H9 (cell line): ENCODE measurements at regions not wholly inside any gene's neighbourhood (a gene's known extent, or its start where the extent isn't known, plus 50 kb on each side); places are given as distances from the start of the nearest gene placed in this dataset.
A peak's percentile ranks its signal among the peaks of the same experiment; 100 is the strongest.
"Not testable (repeated sequence)": the region's sequence is repeated elsewhere in the genome, so short reads cannot be mapped to it uniquely, and the experiment has no call there.

ENCODE experiments used
- DNase-seq: peaks from one replicate; pipeline ENCODE4 v3.0.0-alpha.2; 2017
- H2AFZ ChIP-seq: one replicate; pipeline ENCODE4 v1.6.1; 2013; ENCODE audit warnings: mild to moderate bottlenecking, low read length, control low read depth, moderate library complexity
- H2AK5ac ChIP-seq: 2 replicates; pipeline ENCODE4 v1.6.1; 2013; ENCODE audit warnings: low read length, control low read depth, mixed read lengths; ENCODE audit not compliant: insufficient read length
- H2BK120ac ChIP-seq: one replicate; pipeline ENCODE4 v1.6.1; 2013; ENCODE audit warnings: low read depth, mild to moderate bottlenecking, low read length, control low read depth, inconsistent platforms; ENCODE audit not compliant: poor library complexity, severe bottlenecking
- H2BK12ac ChIP-seq: 2 replicates; pipeline ENCODE4 v1.6.1; 2013; ENCODE audit warnings: low read length, control low read depth, mixed read lengths, low read depth; ENCODE audit not compliant: insufficient read length
- H2BK15ac ChIP-seq: 2 replicates; pipeline ENCODE4 v1.6.1; 2013; ENCODE audit warnings: low read depth, low read length, control low read depth
- H2BK20ac ChIP-seq: one replicate; pipeline ENCODE4 v1.6.1; 2013; ENCODE audit warnings: low read depth, mild to moderate bottlenecking, low read length, control low read depth, inconsistent platforms; ENCODE audit not compliant: poor library complexity, severe bottlenecking
- H2BK5ac ChIP-seq: 2 replicates; pipeline ENCODE4 v1.6.1; 2013; ENCODE audit warnings: low read length, control low read depth, mixed read lengths; ENCODE audit not compliant: insufficient read length
- H3K14ac ChIP-seq: 2 replicates; pipeline ENCODE4 v1.6.1; 2013; ENCODE audit warnings: low read length, control low read depth; ENCODE audit not compliant: insufficient read depth
- H3K18ac ChIP-seq: 2 replicates; pipeline ENCODE4 v1.6.1; 2013; ENCODE audit warnings: low read depth, mild to moderate bottlenecking, mixed read lengths, low read length, control low read depth; ENCODE audit not compliant: insufficient read length
- H3K23ac ChIP-seq: 2 replicates; pipeline ENCODE4 v1.6.1; 2013; ENCODE audit warnings: low read length, control low read depth, mixed read lengths, low read depth; ENCODE audit not compliant: insufficient read length
- H3K23me2 ChIP-seq: 2 replicates; pipeline ENCODE4 v1.6.1; 2013; ENCODE audit warnings: low read depth, mild to moderate bottlenecking, mixed read lengths, low read length, control low read depth; ENCODE audit not compliant: insufficient read length, poor library complexity, severe bottlenecking
- H3K27ac ChIP-seq: 2 replicates; pipeline ENCODE4 v1.5.1; 2013; ENCODE audit warnings: low read length, control low read depth, mixed read lengths, low read depth; ENCODE audit not compliant: insufficient read length
- H3K27me3 ChIP-seq: 2 replicates; pipeline ENCODE4 v1.6.1; 2013; ENCODE audit warnings: low read length, control low read depth, inconsistent platforms; ENCODE audit not compliant: insufficient read depth
- H3K4ac ChIP-seq: 2 replicates; pipeline ENCODE4 v1.6.1; 2013; ENCODE audit warnings: low read depth, mild to moderate bottlenecking, control low read depth, inconsistent platforms, low read length, moderate library complexity
- H3K4me1 ChIP-seq: 2 replicates; pipeline ENCODE4 v1.6.1; 2013; ENCODE audit warnings: low read length, control low read depth, inconsistent platforms; ENCODE audit not compliant: insufficient read depth
- H3K4me2 ChIP-seq: 2 replicates; pipeline ENCODE4 v1.6.1; 2013; ENCODE audit warnings: low read length, control low read depth, mixed read lengths; ENCODE audit not compliant: insufficient read length, insufficient read depth
- H3K56ac ChIP-seq: 2 replicates; pipeline ENCODE4 v1.6.1; 2013; ENCODE audit warnings: low read depth, mild to moderate bottlenecking, mixed read lengths, low read length, control low read depth; ENCODE audit not compliant: insufficient read length
- H3K79me1 ChIP-seq: 2 replicates; pipeline ENCODE4 v1.6.1; 2013; ENCODE audit warnings: low read depth, mild to moderate bottlenecking, moderate library complexity, low read length, control low read depth, inconsistent platforms; ENCODE audit not compliant: insufficient read depth, poor library complexity, severe bottlenecking
- H3K79me2 ChIP-seq: 2 replicates; pipeline ENCODE4 v1.6.1; 2013; ENCODE audit warnings: low read length, control low read depth, inconsistent platforms; ENCODE audit not compliant: insufficient read depth
- H3K9ac ChIP-seq: 2 replicates; pipeline ENCODE4 v1.6.1; 2013; ENCODE audit warnings: low read length, control low read depth, mixed read lengths; ENCODE audit not compliant: insufficient read length; ENCODE audit errors: extremely low read depth
- H3K9me3 ChIP-seq: one replicate; pipeline ENCODE4 v1.6.1; 2013; ENCODE audit warnings: low read depth, low read length, inconsistent platforms; ENCODE audit not compliant: control insufficient read depth
- H3T11ph ChIP-seq: one replicate; pipeline ENCODE4 v1.6.1; 2013; ENCODE audit warnings: mild to moderate bottlenecking, low read length, control low read depth, inconsistent platforms
- H4K20me1 ChIP-seq: one replicate; pipeline ENCODE4 v1.6.1; 2013; ENCODE audit not compliant: control insufficient read depth, insufficient read length, insufficient read depth
- H4K5ac ChIP-seq: 2 replicates; pipeline ENCODE4 v1.6.1; 2013; ENCODE audit warnings: low read depth, mild to moderate bottlenecking, mixed read lengths, low read length, control low read depth; ENCODE audit not compliant: insufficient read length
- H4K8ac ChIP-seq: replicated peaks from 2 replicates; pipeline ENCODE4 v1.6.1; 2013; ENCODE audit warnings: low read length, control low read depth, mixed read lengths, low read depth; ENCODE audit not compliant: insufficient read length
- H4K91ac ChIP-seq: 2 replicates; pipeline ENCODE4 v1.6.1; 2013; ENCODE audit warnings: low read depth, mild to moderate bottlenecking, moderate library complexity, mixed read lengths, low read length, control low read depth; ENCODE audit not compliant: insufficient read length
- H3K27ac Mint-ChIP-seq, 3 experiments: 2 replicates in 2 of 3; 3 replicates in 1 of 3; pipeline ENCODE4 v1.8.0; 2020 to 2021; ENCODE audit warnings: mixed read lengths in 3 of 3, mild to moderate bottlenecking in 1 of 3, moderate library complexity in 1 of 3
- H3K27me3 Mint-ChIP-seq: 2 replicates; pipeline ENCODE4 v1.8.0; 2021; ENCODE audit warnings: low read depth, mild to moderate bottlenecking, moderate library complexity, mixed read lengths
- H3K36me3 Mint-ChIP-seq, 3 experiments: 2 replicates in 2 of 3; 3 replicates in 1 of 3; pipeline ENCODE4 v1.8.0; 2020 to 2021; ENCODE audit warnings: low read depth in 3 of 3, mixed read lengths in 3 of 3; ENCODE audit not compliant: insufficient read depth in 1 of 3
- H3K4me1 Mint-ChIP-seq, 2 experiments: 2 replicates each; pipeline ENCODE4 v1.8.0; 2020; ENCODE audit warnings: mixed read lengths in 2 of 2
- H3K4me3 Mint-ChIP-seq, 2 experiments: 2 replicates in 1 of 2; 3 replicates in 1 of 2; pipeline ENCODE4 v1.8.0; 2020 to 2021; ENCODE audit warnings: mild to moderate bottlenecking in 2 of 2, mixed read lengths in 2 of 2, moderate library complexity in 1 of 2
- H3K9me3 Mint-ChIP-seq, 2 experiments: 2 replicates in 1 of 2; 3 replicates in 1 of 2; pipeline ENCODE4 v1.8.0; 2020; ENCODE audit warnings: mild to moderate bottlenecking in 2 of 2, mixed read lengths in 2 of 2, moderate library complexity in 1 of 2
- WGBS: extraction: QIAGEN DNeasy Blood & Tissue Kit; methylation state at CpG from one replicate; pipeline ENCODE4 v1.1.7; 2013; ENCODE audit warnings: missing lambda C conversion rate, low lambda C conversion rate, mixed read lengths; ENCODE audit not compliant: insufficient read length; ENCODE audit errors: extremely low coverage; 5-methylcytosine and 5-hydroxymethylcytosine counted together
- TF ChIP-seq, protein P1 (sequence below): fragments of 200-600 bp; sonication (generic); conservative IDR thresholded peaks from 3 replicates; pipeline ENCODE4 v1.8.0; 2021; ENCODE audit warnings: antibody characterized with exemption, mild to moderate bottlenecking

- H4K91ac ChIP-seq = no peak overlapping the region
- H3K79me1 ChIP-seq = no peaks in the 10 kb centered on the region
- H3K27me3 ChIP-seq = no peaks in the 10 kb centered on the region
- no peaks in the 10 kb centered on the region for H4K20me1 ChIP-seq
- H3K4me1 Mint-ChIP-seq = no peaks in the 10 kb centered on the region
- H2BK5ac ChIP-seq = no peak overlapping the region
- no peak overlapping the region for H3K4me3 Mint-ChIP-seq
- H2BK12ac ChIP-seq = no peak overlapping the region
- H3K27ac Mint-ChIP-seq = no peak overlapping the region
- no peak overlapping the region for H3K23ac ChIP-seq
- DNase-seq = no peak
- H3K56ac ChIP-seq = no peak overlapping the region
- peaks cover 4 to 9% (median 7%) of the 10 kb centered on the region in 3 experiments; a peak in 5 of 7 replicates for H3K36me3 Mint-ChIP-seq
- peaks cover 3 to 8% of the 10 kb centered on the region in 2 experiments; a peak in 4 of 5 replicates for H3K9me3 Mint-ChIP-seq
- WGBS = no CpG with 5 or more reads among the region's 2 CpGs
- H3K9ac ChIP-seq = no peak overlapping the region
- H2BK15ac ChIP-seq = no peak overlapping the region
- no peak overlapping the region for H4K8ac ChIP-seq
- no peaks in the 10 kb centered on the region for H3K23me2 ChIP-seq
- no peak overlapping the region for H3K18ac ChIP-seq
- no peak overlapping the region for H3T11ph ChIP-seq
- H3K79me2 ChIP-seq = no peaks in the 10 kb centered on the region
- no peaks in the 10 kb centered on the region for H3K4me1 ChIP-seq
- no peak overlapping the region for H4K5ac ChIP-seq
- no peak overlapping the region for H2BK120ac ChIP-seq
- H3K4ac ChIP-seq = no peak overlapping the region
- H2AK5ac ChIP-seq = no peak overlapping the region
- no peaks in the 10 kb centered on the region for H3K27me3 Mint-ChIP-seq
- TF ChIP-seq, protein P1, sequence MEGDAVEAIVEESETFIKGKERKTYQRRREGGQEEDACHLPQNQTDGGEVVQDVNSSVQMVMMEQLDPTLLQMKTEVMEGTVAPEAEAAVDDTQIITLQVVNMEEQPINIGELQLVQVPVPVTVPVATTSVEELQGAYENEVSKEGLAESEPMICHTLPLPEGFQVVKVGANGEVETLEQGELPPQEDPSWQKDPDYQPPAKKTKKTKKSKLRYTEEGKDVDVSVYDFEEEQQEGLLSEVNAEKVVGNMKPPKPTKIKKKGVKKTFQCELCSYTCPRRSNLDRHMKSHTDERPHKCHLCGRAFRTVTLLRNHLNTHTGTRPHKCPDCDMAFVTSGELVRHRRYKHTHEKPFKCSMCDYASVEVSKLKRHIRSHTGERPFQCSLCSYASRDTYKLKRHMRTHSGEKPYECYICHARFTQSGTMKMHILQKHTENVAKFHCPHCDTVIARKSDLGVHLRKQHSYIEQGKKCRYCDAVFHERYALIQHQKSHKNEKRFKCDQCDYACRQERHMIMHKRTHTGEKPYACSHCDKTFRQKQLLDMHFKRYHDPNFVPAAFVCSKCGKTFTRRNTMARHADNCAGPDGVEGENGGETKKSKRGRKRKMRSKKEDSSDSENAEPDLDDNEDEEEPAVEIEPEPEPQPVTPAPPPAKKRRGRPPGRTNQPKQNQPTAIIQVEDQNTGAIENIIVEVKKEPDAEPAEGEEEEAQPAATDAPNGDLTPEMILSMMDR = no peak
- H3K14ac ChIP-seq = no peak overlapping the region
- no peak overlapping the region for H3K4me2 ChIP-seq
- H3K27ac ChIP-seq = no peak overlapping the region
- H2AFZ ChIP-seq = no peak overlapping the region
- H2BK20ac ChIP-seq = no peak overlapping the region
- H3K9me3 ChIP-seq = no peaks in the 10 kb centered on the region
Measured at GRCh38 chr15:87470923-87471322, 785.6 kb downstream of the NTRK3 start.

DNA sequence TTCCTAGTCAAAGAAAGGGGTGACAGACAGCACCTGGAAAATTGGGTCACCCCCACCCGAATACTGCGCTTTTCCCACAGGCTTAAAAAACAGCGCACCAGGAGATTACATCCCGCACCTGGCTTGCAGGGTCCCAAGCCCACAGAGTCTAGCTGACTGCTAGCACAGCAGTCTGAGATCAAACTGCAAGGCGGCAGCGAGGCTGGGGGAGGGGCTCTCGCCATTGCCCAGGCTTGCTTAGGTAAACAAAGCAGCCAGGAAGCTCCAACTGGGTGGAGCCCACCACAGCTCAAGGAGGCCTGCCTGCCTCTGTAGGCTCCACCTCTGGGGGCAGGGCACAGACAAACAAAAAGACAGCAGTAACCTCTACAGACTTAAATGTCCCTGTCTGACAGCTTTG, 792.6 kb downstream of the NTRK3 start:
- H3K23me2 ChIP-seq, H3K9ac ChIP-seq, H2BK12ac ChIP-seq, H2BK120ac ChIP-seq, H2BK15ac ChIP-seq, H2AK5ac ChIP-seq, H3K4ac ChIP-seq, H3K4me2 ChIP-seq, H3K4me1 Mint-ChIP-seq, H3K27me3 Mint-ChIP-seq, H4K8ac ChIP-seq, H3K79me2 ChIP-seq, H3K9me3 ChIP-seq, H3K4me1 ChIP-seq, H4K91ac ChIP-seq, H3K56ac ChIP-seq, H3K79me1 ChIP-seq, H3T11ph ChIP-seq, H2BK5ac ChIP-seq, H3K27ac ChIP-seq, H2AFZ ChIP-seq, H4K5ac ChIP-seq, H3K27me3 ChIP-seq, H2BK20ac ChIP-seq, H3K18ac ChIP-seq, H4K20me1 ChIP-seq, H3K23ac ChIP-seq: not testable (repeated sequence)
- Mint-ChIP-seq H3K4me3 (peak overlapping the region in 1 of 2 experiments; percentile 39; a peak in 2 of 5 replicates), H3K9me3 (peaks cover 8 to 15% of the 10 kb centered on the region in 2 experiments), H3K27ac (peak overlapping the region in 2 of 3 experiments; percentile 73 to 88; a peak in 3 of 7 replicates), H3K36me3 (peaks cover 6 to 16% (median 10%) of the 10 kb centered on the region in 3 experiments)
- DNase-seq = peak; percentile 69
- WGBS = no CpG with 5 or more reads among the region's 7 CpGs
- peak overlapping the region; percentile 73; the same call in 1 of the 2 replicates for H3K14ac ChIP-seq
